Stimulated activated naive CD8-positive, alpha-beta T cell treated with anti-CD3 and anti-CD28 coated beads, Interleukin-15, amount 100 ng/mL, for 72 hours (primary cell): ENCODE measurements at regions not wholly inside any gene's neighbourhood (a gene's known extent, or its start where the extent isn't known, plus 50 kb on each side); places are given as distances from the start of the nearest gene placed in this dataset.

ENCODE experiments used
- ATAC-seq: fragments of 150-1000 bp; cut with Tn5 transposase; 2 replicates; pipeline ENCODE4 v1.10.0; 2021; ENCODE audit warnings: mild to moderate bottlenecking, moderate library complexity
- DNase-seq, 2 donors: peaks; one replicate each; pipeline ENCODE4 v3.0.0; 2021 to 2022
- H3K27ac Mint-ChIP-seq, 2 donors: one replicate each; pipeline ENCODE4 v1.8.0; 2022; ENCODE audit warnings: mild to moderate bottlenecking in 2 of 2, mixed read lengths in 2 of 2, moderate library complexity in 2 of 2
- H3K27me3 Mint-ChIP-seq: one replicate; pipeline ENCODE4 v1.8.0; 2022; ENCODE audit warnings: mixed read lengths
- H3K4me1 Mint-ChIP-seq: one replicate; pipeline ENCODE4 v1.8.0; 2022; ENCODE audit warnings: mild to moderate bottlenecking, mixed read lengths
- H3K4me3 Mint-ChIP-seq, 2 donors: one replicate each; pipeline ENCODE4 v1.8.0; 2022; ENCODE audit warnings: mild to moderate bottlenecking in 2 of 2, mixed read lengths in 2 of 2, moderate library complexity in 1 of 2
- H3K9me3 Mint-ChIP-seq, 2 donors: one replicate each; pipeline ENCODE4 v1.8.0; 2022; ENCODE audit warnings: mixed read lengths in 2 of 2

- Mint-ChIP-seq H3K4me1 (no peaks in the 10 kb centered on the region), H3K9me3 (no peaks in the 10 kb centered on the region), H3K4me3 (no peak overlapping the region), H3K27ac (no peak overlapping the region), H3K27me3 (peaks cover 43% of the 10 kb centered on the region)
- DNase-seq, result no peak
- ATAC-seq, result no peak
Measured at GRCh38 chr1:34270181-34270580, 93.5 kb downstream of the C1orf94 start.

GRCh38 chr1:34272152-34272551 is 95.4 kb downstream of the C1orf94 start:
- no peaks in the 10 kb centered on the region for H3K9me3 Mint-ChIP-seq
- no peak overlapping the region for H3K27ac Mint-ChIP-seq
- H3K4me3 Mint-ChIP-seq, result no peak overlapping the region
- H3K27me3 Mint-ChIP-seq, result peaks cover 29% of the 10 kb centered on the region
- ATAC-seq (no peak), DNase-seq (no peak)
- H3K4me1 Mint-ChIP-seq, result no peaks in the 10 kb centered on the region

- no peak for ATAC-seq
- no peak for DNase-seq
- Mint-ChIP-seq H3K4me3 (no peak overlapping the region), H3K27ac (no peak overlapping the region), H3K4me1 (no peaks in the 10 kb centered on the region), H3K27me3 (peaks cover 11% of the 10 kb centered on the region), H3K9me3 (no peaks in the 10 kb centered on the region)
Measured at GRCh38 chr1:34275150-34275549, 98.4 kb downstream of the C1orf94 start.

GRCh38 chr1:34276606-34277005 is 99.9 kb downstream of the C1orf94 start:
- H3K27ac Mint-ChIP-seq, result no peak overlapping the region
- peaks cover 0 to under 1% of the 10 kb centered on the region in 2 donors for H3K9me3 Mint-ChIP-seq
- H3K4me3 Mint-ChIP-seq, result no peak overlapping the region
- ATAC-seq (no peak), DNase-seq (no peak)
- peaks cover 19% of the 10 kb centered on the region for H3K27me3 Mint-ChIP-seq
- no peaks in the 10 kb centered on the region for H3K4me1 Mint-ChIP-seq

GRCh38 chr1:34277150-34277549 is 100.4 kb downstream of the C1orf94 start:
- peak overlapping the region in 1 of 2 donors; percentile 13 for H3K27ac Mint-ChIP-seq
- H3K4me1 Mint-ChIP-seq, result no peaks in the 10 kb centered on the region
- peaks cover 14% of the 10 kb centered on the region for H3K27me3 Mint-ChIP-seq

GRCh38 chr1:34278211-34278610 is 101.5 kb downstream of the C1orf94 start:
- Mint-ChIP-seq H3K9me3 (peaks cover under 1 to 8% of the 10 kb centered on the region in 2 donors), H3K4me1 (no peaks in the 10 kb centered on the region), H3K27me3 (peaks cover 8% of the 10 kb centered on the region), H3K27ac (no peak overlapping the region), H3K4me3 (no peak overlapping the region)
- no peak for DNase-seq
- ATAC-seq, result no peak

More at GRCh38 chr1:34277150-34277549, 100.4 kb downstream of the C1orf94 start:
- Mint-ChIP-seq H3K9me3 (peaks cover 0 to 6% of the 10 kb centered on the region in 2 donors), H3K4me3 (no peak overlapping the region)
- ATAC-seq (no peak), DNase-seq (no peak)

GRCh38 chr1:34279971-34280370 is 103.3 kb downstream of the C1orf94 start:
- Mint-ChIP-seq H3K4me3 (no peak overlapping the region), H3K27ac (no peak overlapping the region), H3K27me3 (peaks cover 23% of the 10 kb centered on the region), H3K9me3 (peaks cover 6 to 8% of the 10 kb centered on the region in 2 donors), H3K4me1 (no peaks in the 10 kb centered on the region)
- DNase-seq, result no peak
- no peak for ATAC-seq

- Mint-ChIP-seq H3K4me3 (no peak overlapping the region), H3K9me3 (peaks cover 6 to 8% of the 10 kb centered on the region in 2 donors), H3K4me1 (no peaks in the 10 kb centered on the region), H3K27ac (no peak overlapping the region), H3K27me3 (peaks cover 25% of the 10 kb centered on the region)
- ATAC-seq (no peak), DNase-seq (no peak)
Measured at GRCh38 chr1:34280509-34280908, 103.8 kb downstream of the C1orf94 start.

GRCh38 chr1:34283142-34283541 is 106.4 kb downstream of the C1orf94 start:
- H3K4me1 Mint-ChIP-seq, result no peaks in the 10 kb centered on the region
- no peak overlapping the region for H3K4me3 Mint-ChIP-seq
- ATAC-seq, result no peak
- H3K9me3 Mint-ChIP-seq, result peaks cover 6 to 8% of the 10 kb centered on the region in 2 donors
- H3K27ac Mint-ChIP-seq, result no peak overlapping the region
- DNase-seq, result no peak
- H3K27me3 Mint-ChIP-seq, result peaks cover 25% of the 10 kb centered on the region

- ATAC-seq (no peak), DNase-seq (no peak)
- H3K27me3 Mint-ChIP-seq, result peaks cover 17% of the 10 kb centered on the region
- no peak overlapping the region for H3K4me3 Mint-ChIP-seq
- peaks cover 6 to 8% of the 10 kb centered on the region in 2 donors for H3K9me3 Mint-ChIP-seq
- no peak overlapping the region for H3K27ac Mint-ChIP-seq
- H3K4me1 Mint-ChIP-seq, result no peaks in the 10 kb centered on the region
Measured at GRCh38 chr1:34286511-34286910, 109.8 kb downstream of the C1orf94 start.

- Mint-ChIP-seq H3K27me3 (peaks cover 9% of the 10 kb centered on the region), H3K9me3 (no peaks in the 10 kb centered on the region), H3K4me3 (no peak overlapping the region), H3K27ac (no peak overlapping the region), H3K4me1 (no peaks in the 10 kb centered on the region)
- DNase-seq (no peak), ATAC-seq (no peak)
Measured at GRCh38 chr1:34290831-34291230, 114.1 kb downstream of the C1orf94 start.

- Mint-ChIP-seq H3K9me3 (no peaks in the 10 kb centered on the region), H3K27me3 (peaks cover 9% of the 10 kb centered on the region), H3K27ac (no peak overlapping the region), H3K4me1 (no peaks in the 10 kb centered on the region), H3K4me3 (no peak overlapping the region)
- no peak for ATAC-seq
- DNase-seq, result no peak
Measured at GRCh38 chr1:34292472-34292871, 115.8 kb downstream of the C1orf94 start.

- ATAC-seq, result no peak
- Mint-ChIP-seq H3K27ac (no peak overlapping the region), H3K4me3 (no peak overlapping the region), H3K4me1 (no peaks in the 10 kb centered on the region), H3K27me3 (peaks cover 9% of the 10 kb centered on the region), H3K9me3 (no peaks in the 10 kb centered on the region)
- no peak for DNase-seq
Measured at GRCh38 chr1:34296059-34296458, 119.4 kb downstream of the C1orf94 start.

GRCh38 chr1:34302798-34303197 is 126.1 kb downstream of the C1orf94 start:
- H3K27me3 Mint-ChIP-seq, result peaks cover 24% of the 10 kb centered on the region
- ATAC-seq, result no peak
- no peak for DNase-seq
- H3K4me3 Mint-ChIP-seq, result no peak overlapping the region
- H3K4me1 Mint-ChIP-seq, result no peaks in the 10 kb centered on the region
- peaks cover 10 to 20% of the 10 kb centered on the region in 2 donors for H3K9me3 Mint-ChIP-seq
- no peak overlapping the region for H3K27ac Mint-ChIP-seq

- Mint-ChIP-seq H3K27me3 (peaks cover 28% of the 10 kb centered on the region), H3K4me1 (no peaks in the 10 kb centered on the region), H3K9me3 (peaks cover 10 to 24% of the 10 kb centered on the region in 2 donors), H3K27ac (no peak overlapping the region), H3K4me3 (no peak overlapping the region)
- DNase-seq, result no peak
- ATAC-seq, result no peak
Measured at GRCh38 chr1:34303218-34303617, 126.5 kb downstream of the C1orf94 start.

- no peak for DNase-seq
- peaks cover 50% of the 10 kb centered on the region for H3K27me3 Mint-ChIP-seq
- ATAC-seq, result no peak
- H3K4me1 Mint-ChIP-seq, result no peaks in the 10 kb centered on the region
- H3K4me3 Mint-ChIP-seq, result no peak overlapping the region
- H3K9me3 Mint-ChIP-seq, result peaks cover 10 to 38% of the 10 kb centered on the region in 2 donors
- no peak overlapping the region for H3K27ac Mint-ChIP-seq
Measured at GRCh38 chr1:34306568-34306967, 129.9 kb downstream of the C1orf94 start.

- H3K4me3 Mint-ChIP-seq, result no peak overlapping the region
- H3K9me3 Mint-ChIP-seq, result peaks cover 8 to 43% of the 10 kb centered on the region in 2 donors
- DNase-seq (no peak), ATAC-seq (no peak)
- peaks cover 28% of the 10 kb centered on the region for H3K27me3 Mint-ChIP-seq
- no peaks in the 10 kb centered on the region for H3K4me1 Mint-ChIP-seq
- H3K27ac Mint-ChIP-seq, result no peak overlapping the region
Measured at GRCh38 chr1:34312359-34312758, 135.7 kb downstream of the C1orf94 start.
